HepG2 (cell line): ENCODE measurements at regions not wholly inside any gene's neighbourhood (a gene's known extent, or its start where the extent isn't known, plus 50 kb on each side); places are given as distances from the start of the nearest gene placed in this dataset.

ENCODE experiments used
- AKAP8 ChIP-seq: sonication (generic); formaldehyde crosslinking; IDR thresholded peaks from 2 replicates; pipeline ENCODE4 v1.5.1; 2020; ENCODE audit warnings: mild to moderate bottlenecking, missing genetic modification reagents
- ATF6 ChIP-seq: sonication (generic); formaldehyde crosslinking; conservative IDR thresholded peaks from 2 replicates; pipeline ENCODE4 v1.4.0; 2020; ENCODE audit warnings: missing genetic modification reagents
- JDP2 ChIP-seq: sonication (generic); formaldehyde crosslinking; IDR thresholded peaks from 2 replicates; pipeline ENCODE4 v1.8.1; 2022; ENCODE audit warnings: missing genetic modification reagents, borderline replicate concordance
- PHF5A ChIP-seq: IDR thresholded peaks from one replicate; pipeline ENCODE4 v1.6.1; 2018; ENCODE audit warnings: low read depth, missing genetic modification reagents; ENCODE audit not compliant: unreplicated experiment
- POGZ ChIP-seq: sonication (generic); formaldehyde crosslinking; IDR thresholded peaks from 2 replicates; pipeline ENCODE4 v1.4.0; 2020; ENCODE audit warnings: mild to moderate bottlenecking, missing genetic modification reagents
- PRDM15 ChIP-seq: sonication (generic); formaldehyde crosslinking; IDR thresholded peaks from 2 replicates; pipeline ENCODE4 v1.4.0; 2020; ENCODE audit warnings: missing genetic modification reagents
- SIN3B ChIP-seq: fragments of 150-350 bp; IDR thresholded peaks from 2 replicates; pipeline ENCODE4 v1.6.1; 2014; ENCODE audit warnings: low read length
- TCF12 ChIP-seq, 2 experiments: fragments of 450-650 bp in 1 of 2; sonication (generic) in 1 of 2; formaldehyde crosslinking in 1 of 2; IDR thresholded peaks; 2 replicates each; pipeline versions ENCODE4 v1.6.1 to v1.8.0; 2017 to 2022; ENCODE audit warnings: antibody characterized with exemption in 1 of 2, mild to moderate bottlenecking in 1 of 2, missing genetic modification reagents in 1 of 2, moderate library complexity in 1 of 2
- TP53 ChIP-seq: sonication (generic); formaldehyde crosslinking; conservative IDR thresholded peaks from 2 replicates; pipeline ENCODE4 v1.4.0; 2020; ENCODE audit warnings: missing genetic modification reagents
- ZMAT3 ChIP-seq: sonication (generic); formaldehyde crosslinking; conservative IDR thresholded peaks from 2 replicates; pipeline ENCODE4 v1.7.0; 2021; ENCODE audit warnings: missing genetic modification reagents
- ZMYM2 ChIP-seq: sonication (generic); formaldehyde crosslinking; IDR thresholded peaks from 2 replicates; pipeline ENCODE4 v1.8.0; 2022; ENCODE audit warnings: mild to moderate bottlenecking, missing genetic modification reagents
- ZNF17 ChIP-seq: sonication (generic); formaldehyde crosslinking; IDR thresholded peaks from 2 replicates; pipeline ENCODE4 v1.5.0; 2020; ENCODE audit warnings: mild to moderate bottlenecking, missing genetic modification reagents
- ZNF552 ChIP-seq: sonication (generic); formaldehyde crosslinking; IDR thresholded peaks from 2 replicates; pipeline ENCODE4 v1.9.0; 2022; ENCODE audit warnings: missing genetic modification reagents, mild to moderate bottlenecking, borderline replicate concordance
- ZNF619 ChIP-seq: sonication (generic); formaldehyde crosslinking; IDR thresholded peaks from 2 replicates; pipeline ENCODE4 v1.4.0; 2020; ENCODE audit warnings: mild to moderate bottlenecking, missing genetic modification reagents
- ZNF879 ChIP-seq: sonication (generic); formaldehyde crosslinking; IDR thresholded peaks from 2 replicates; pipeline ENCODE4 v1.8.1; 2023; ENCODE audit warnings: missing genetic modification reagents
- TF ChIP-seq, protein P1 (sequence below): sonication (generic); formaldehyde crosslinking; IDR thresholded peaks from 2 replicates; pipeline ENCODE4 v1.5.0; 2020; ENCODE audit warnings: mild to moderate bottlenecking, missing genetic modification reagents
- TF ChIP-seq, protein P2 (sequence below): sonication (generic); formaldehyde crosslinking; IDR thresholded peaks from 2 replicates; pipeline ENCODE4 v1.5.0; 2020; ENCODE audit warnings: missing genetic modification reagents
- TF ChIP-seq, protein P3 (sequence below): sonication (generic); formaldehyde crosslinking; IDR thresholded peaks from 2 replicates; pipeline ENCODE4 v1.4.0; 2020; ENCODE audit warnings: missing genetic modification reagents
- TF ChIP-seq, protein P4 (sequence below): sonication (generic); formaldehyde crosslinking; IDR thresholded peaks from 2 replicates; pipeline ENCODE4 v1.9.0; 2022; ENCODE audit warnings: low read depth, missing genetic modification reagents

- no peak for TF ChIP-seq TP53
- no peak for TF ChIP-seq PHF5A (CRISPR knock-in tag)
- no peak for TF ChIP-seq ZNF879
- no peak for TF ChIP-seq TCF12 (IDR thresholded peaks at IDR 0.05)
- TF ChIP-seq TCF12 (CRISPR knock-in tag; IDR thresholded peaks at IDR 0.05) = no peak
- TF ChIP-seq AKAP8 (CRISPR knock-in tag) = no peak
- no peak for TF ChIP-seq ZNF17 (CRISPR knock-in tag)
- TF ChIP-seq, protein P1, sequence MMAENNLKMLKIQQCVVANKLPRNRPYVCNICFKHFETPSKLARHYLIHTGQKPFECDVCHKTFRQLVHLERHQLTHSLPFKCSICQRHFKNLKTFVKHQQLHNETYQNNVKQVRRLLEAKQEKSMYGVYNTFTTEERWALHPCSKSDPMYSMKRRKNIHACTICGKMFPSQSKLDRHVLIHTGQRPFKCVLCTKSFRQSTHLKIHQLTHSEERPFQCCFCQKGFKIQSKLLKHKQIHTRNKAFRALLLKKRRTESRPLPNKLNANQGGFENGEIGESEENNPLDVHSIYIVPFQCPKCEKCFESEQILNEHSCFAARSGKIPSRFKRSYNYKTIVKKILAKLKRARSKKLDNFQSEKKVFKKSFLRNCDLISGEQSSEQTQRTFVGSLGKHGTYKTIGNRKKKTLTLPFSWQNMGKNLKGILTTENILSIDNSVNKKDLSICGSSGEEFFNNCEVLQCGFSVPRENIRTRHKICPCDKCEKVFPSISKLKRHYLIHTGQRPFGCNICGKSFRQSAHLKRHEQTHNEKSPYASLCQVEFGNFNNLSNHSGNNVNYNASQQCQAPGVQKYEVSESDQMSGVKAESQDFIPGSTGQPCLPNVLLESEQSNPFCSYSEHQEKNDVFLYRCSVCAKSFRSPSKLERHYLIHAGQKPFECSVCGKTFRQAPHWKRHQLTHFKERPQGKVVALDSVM (CRISPR knock-in tag) = no peak
- no peak for TF ChIP-seq PRDM15 (CRISPR knock-in tag)
- TF ChIP-seq, protein P2, sequence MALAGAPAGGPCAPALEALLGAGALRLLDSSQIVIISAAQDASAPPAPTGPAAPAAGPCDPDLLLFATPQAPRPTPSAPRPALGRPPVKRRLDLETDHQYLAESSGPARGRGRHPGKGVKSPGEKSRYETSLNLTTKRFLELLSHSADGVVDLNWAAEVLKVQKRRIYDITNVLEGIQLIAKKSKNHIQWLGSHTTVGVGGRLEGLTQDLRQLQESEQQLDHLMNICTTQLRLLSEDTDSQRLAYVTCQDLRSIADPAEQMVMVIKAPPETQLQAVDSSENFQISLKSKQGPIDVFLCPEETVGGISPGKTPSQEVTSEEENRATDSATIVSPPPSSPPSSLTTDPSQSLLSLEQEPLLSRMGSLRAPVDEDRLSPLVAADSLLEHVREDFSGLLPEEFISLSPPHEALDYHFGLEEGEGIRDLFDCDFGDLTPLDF (CRISPR knock-in tag) = no peak
- TF ChIP-seq ZMAT3 (CRISPR knock-in tag) = no peak
- TF ChIP-seq POGZ (CRISPR knock-in tag) = peak; percentile 53; the same call in 1 of the 2 replicates
- no peak for TF ChIP-seq ZNF619
- no peak for TF ChIP-seq ZMYM2 (CRISPR knock-in tag)
- TF ChIP-seq JDP2 (CRISPR knock-in tag) = no peak
- no peak for TF ChIP-seq ATF6
- TF ChIP-seq SIN3B = no peak
- TF ChIP-seq, protein P3, sequence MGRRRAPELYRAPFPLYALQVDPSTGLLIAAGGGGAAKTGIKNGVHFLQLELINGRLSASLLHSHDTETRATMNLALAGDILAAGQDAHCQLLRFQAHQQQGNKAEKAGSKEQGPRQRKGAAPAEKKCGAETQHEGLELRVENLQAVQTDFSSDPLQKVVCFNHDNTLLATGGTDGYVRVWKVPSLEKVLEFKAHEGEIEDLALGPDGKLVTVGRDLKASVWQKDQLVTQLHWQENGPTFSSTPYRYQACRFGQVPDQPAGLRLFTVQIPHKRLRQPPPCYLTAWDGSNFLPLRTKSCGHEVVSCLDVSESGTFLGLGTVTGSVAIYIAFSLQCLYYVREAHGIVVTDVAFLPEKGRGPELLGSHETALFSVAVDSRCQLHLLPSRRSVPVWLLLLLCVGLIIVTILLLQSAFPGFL = no peak
- TF ChIP-seq, protein P4, sequence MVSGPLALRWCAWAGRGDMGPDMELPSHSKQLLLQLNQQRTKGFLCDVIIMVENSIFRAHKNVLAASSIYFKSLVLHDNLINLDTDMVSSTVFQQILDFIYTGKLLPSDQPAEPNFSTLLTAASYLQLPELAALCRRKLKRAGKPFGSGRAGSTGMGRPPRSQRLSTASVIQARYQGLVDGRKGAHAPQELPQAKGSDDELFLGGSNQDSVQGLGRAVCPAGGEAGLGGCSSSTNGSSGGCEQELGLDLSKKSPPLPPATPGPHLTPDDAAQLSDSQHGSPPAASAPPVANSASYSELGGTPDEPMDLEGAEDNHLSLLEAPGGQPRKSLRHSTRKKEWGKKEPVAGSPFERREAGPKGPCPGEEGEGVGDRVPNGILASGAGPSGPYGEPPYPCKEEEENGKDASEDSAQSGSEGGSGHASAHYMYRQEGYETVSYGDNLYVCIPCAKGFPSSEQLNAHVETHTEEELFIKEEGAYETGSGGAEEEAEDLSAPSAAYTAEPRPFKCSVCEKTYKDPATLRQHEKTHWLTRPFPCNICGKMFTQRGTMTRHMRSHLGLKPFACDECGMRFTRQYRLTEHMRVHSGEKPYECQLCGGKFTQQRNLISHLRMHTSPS = no peak; the same call in 1 of the 2 replicates
- no peak for TF ChIP-seq ZNF552 (CRISPR knock-in tag)
These were observed 212.7 kb upstream of the PHYHIPL start (continued) for GRCh38 chr10:58963723-58964124.
